Hepatocyte (in vitro differentiated cells): ENCODE measurements at regions not wholly inside any gene's neighbourhood (a gene's known extent, or its start where the extent isn't known, plus 50 kb on each side); places are given as distances from the start of the nearest gene placed in this dataset.

Source experiments
- DNase-seq: peaks from one replicate; pipeline ENCODE4 v3.0.0-alpha.2; 2016; ENCODE audit warnings: low spot score
- H2AFZ ChIP-seq: fragments of 200-600 bp; sonication (generic); 2 replicates; pipeline ENCODE4 v1.6.0; 2016; ENCODE audit warnings: antibody characterized with exemption, mild to moderate bottlenecking
- H3K27ac ChIP-seq: fragments of 200-600 bp; sonication (generic); 2 replicates; pipeline ENCODE4 v1.5.1; 2016; ENCODE audit warnings: mild to moderate bottlenecking
- H3K27me3 ChIP-seq: fragments of 200-600 bp; sonication (generic); 2 replicates; pipeline ENCODE4 v1.6.1; 2016
- H3K36me3 ChIP-seq: fragments of 200-600 bp; sonication (generic); replicated peaks from 2 replicates; pipeline ENCODE4 v1.5.1; 2016; ENCODE audit warnings: low read depth; ENCODE audit not compliant: insufficient read depth
- H3K4me1 ChIP-seq: fragments of 200-600 bp; sonication (generic); 2 replicates; pipeline ENCODE4 v1.5.1; 2016; ENCODE audit warnings: mild to moderate bottlenecking, moderate library complexity; ENCODE audit not compliant: insufficient read depth
- H3K4me2 ChIP-seq: fragments of 200-600 bp; sonication (generic); 2 replicates; pipeline ENCODE4 v1.6.0; 2016
- H3K4me3 ChIP-seq: fragments of 200-600 bp; sonication (generic); 2 replicates; pipeline ENCODE4 v1.5.1; 2016; ENCODE audit warnings: mild to moderate bottlenecking
- H3K79me2 ChIP-seq: fragments of 200-600 bp; sonication (generic); 2 replicates; pipeline ENCODE4 v1.6.0; 2017; ENCODE audit warnings: mild to moderate bottlenecking
- H3K9me2 ChIP-seq: fragments of 200-600 bp; sonication (generic); replicated peaks from 2 replicates; pipeline ENCODE4 v1.6.0; 2017; ENCODE audit warnings: mild to moderate bottlenecking; ENCODE audit not compliant: insufficient read depth
- H3K9me3 ChIP-seq: fragments of 200-600 bp; sonication (generic); 2 replicates; pipeline ENCODE4 v1.5.1; 2016; ENCODE audit warnings: low read depth, mild to moderate bottlenecking
- H4K20me1 ChIP-seq: fragments of 200-600 bp; sonication (generic); 2 replicates; pipeline ENCODE4 v1.6.0; 2016; ENCODE audit warnings: mild to moderate bottlenecking; ENCODE audit not compliant: insufficient read depth, poor library complexity, severe bottlenecking
- CTCF ChIP-seq: fragments of 200-600 bp; sonication (generic); IDR thresholded peaks from 2 replicates; pipeline ENCODE4 v1.5.1; 2016; ENCODE audit warnings: antibody characterized with exemption, mild to moderate bottlenecking; ENCODE audit not compliant: poor library complexity
- EZH2 ChIP-seq: fragments of 200-600 bp; sonication (generic); IDR thresholded peaks from 2 replicates; pipeline ENCODE4 v1.6.1; 2016; ENCODE audit warnings: antibody characterized with exemption, mild to moderate bottlenecking, borderline replicate concordance
- EZH2phosphoT487 ChIP-seq: fragments of 200-600 bp; sonication (generic); IDR thresholded peaks from one replicate; pipeline ENCODE4 v1.6.1; 2018; ENCODE audit warnings: antibody characterized with exemption, mild to moderate bottlenecking, low read depth, moderate library complexity; ENCODE audit not compliant: unreplicated experiment, severe bottlenecking
- WGBS: methylation state at CpG from one replicate; pipeline ENCODE4 v1.1.6; 2016; ENCODE audit warnings: low lambda C conversion rate; ENCODE audit errors: missing lambda C conversion rate; 5-methylcytosine and 5-hydroxymethylcytosine counted together

DNA sequence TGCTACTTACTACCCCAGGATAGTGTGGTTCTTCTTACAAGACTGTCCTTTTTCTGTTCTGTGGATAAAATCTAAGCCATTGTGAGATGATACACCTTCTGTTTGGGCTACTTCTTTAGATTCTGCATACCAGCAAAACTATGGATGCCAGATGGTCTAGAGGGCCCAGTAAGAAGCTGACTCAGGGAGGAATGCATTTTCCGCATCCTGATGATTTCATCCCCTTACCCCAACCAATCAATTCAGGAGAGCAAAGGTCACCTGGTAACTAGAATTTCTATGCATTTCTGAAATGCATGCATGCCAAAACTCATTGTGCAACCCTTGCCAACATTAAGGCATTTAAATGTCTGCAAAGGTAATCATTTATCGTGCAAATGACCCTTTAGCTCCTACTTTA is 285.7 kb upstream of the ZP4 start:
- Histone ChIP-seq H3K9me3 (no peaks in the 10 kb centered on the region), H3K4me3 (no peak overlapping the region), H3K9me2 (no peaks in the 10 kb centered on the region), H3K27me3 (no peaks in the 10 kb centered on the region), H3K27ac (no peak overlapping the region), H4K20me1 (no peaks in the 10 kb centered on the region), H3K4me1 (no peaks in the 10 kb centered on the region), H3K79me2 (no peaks in the 10 kb centered on the region), H3K36me3 (no peaks in the 10 kb centered on the region), H3K4me2 (no peak overlapping the region), H2AFZ (no peak overlapping the region)
- TF ChIP-seq EZH2phosphoT487 (no peak), CTCF (no peak), EZH2 (no peak)
- 92% methylated on average over 2 of the region's 2 CpGs for WGBS
- no peak for DNase-seq

- no peaks in the 10 kb centered on the region for H3K4me1 ChIP-seq
- H3K36me3 ChIP-seq, result no peaks in the 10 kb centered on the region
- H4K20me1 ChIP-seq, result no peaks in the 10 kb centered on the region
- DNase-seq, result no peak
- no peak overlapping the region for H2AFZ ChIP-seq
- no peaks in the 10 kb centered on the region for H3K79me2 ChIP-seq
- H3K27ac ChIP-seq, result no peak overlapping the region
- TF ChIP-seq EZH2phosphoT487 (no peak), EZH2 (no peak), CTCF (no peak)
- H3K4me3 ChIP-seq, result no peak overlapping the region
- no peaks in the 10 kb centered on the region for H3K27me3 ChIP-seq
- no peaks in the 10 kb centered on the region for H3K9me2 ChIP-seq
- H3K4me2 ChIP-seq, result no peak overlapping the region
- WGBS, result 69% methylated on average over 2 of the region's 2 CpGs
- H3K9me3 ChIP-seq, result no peaks in the 10 kb centered on the region
Measured at GRCh38 chr1:238171985-238172384, 281.3 kb upstream of the ZP4 start.

DNA sequence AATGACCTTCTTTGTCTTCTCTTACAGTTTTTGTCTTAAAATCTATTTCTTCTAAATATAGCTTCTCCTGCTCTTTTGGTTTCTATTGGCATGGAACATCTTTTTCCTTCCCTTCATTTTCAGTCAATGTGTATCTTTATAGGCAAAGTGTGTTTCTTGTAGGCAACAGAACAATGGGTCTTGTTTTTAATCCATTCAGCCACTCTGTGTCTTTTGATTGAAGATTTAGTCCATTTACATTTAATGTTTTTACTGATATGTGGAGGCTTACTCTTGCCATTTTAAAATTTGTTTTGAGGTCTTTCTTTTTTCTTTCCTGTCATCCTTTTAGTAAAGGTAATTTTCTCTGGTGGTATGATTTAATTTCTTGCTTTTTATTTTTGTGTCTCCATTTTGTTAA is 271.2 kb upstream of the ZP4 start:
- Histone ChIP-seq H3K4me1 (no peaks in the 10 kb centered on the region), H4K20me1 (no peaks in the 10 kb centered on the region), H2AFZ (no peak overlapping the region), H3K79me2 (no peaks in the 10 kb centered on the region), H3K9me2 (no peaks in the 10 kb centered on the region), H3K4me2 (no peak overlapping the region), H3K36me3 (no peaks in the 10 kb centered on the region), H3K4me3 (no peak overlapping the region), H3K9me3 (no peaks in the 10 kb centered on the region), H3K27me3 (no peaks in the 10 kb centered on the region), H3K27ac (no peak overlapping the region)
- no peak for DNase-seq
- TF ChIP-seq EZH2 (no peak), EZH2phosphoT487 (no peak), CTCF (no peak)

GRCh38 chr1:238153939-238154338 is 263.2 kb upstream of the ZP4 start:
- no peaks in the 10 kb centered on the region for H4K20me1 ChIP-seq
- WGBS, result 63% methylated on average over 3 of the region's 3 CpGs

More at GRCh38 chr1:238153939-238154338, 263.2 kb upstream of the ZP4 start:
- Histone ChIP-seq H3K27me3 (no peaks in the 10 kb centered on the region), H3K79me2 (no peaks in the 10 kb centered on the region), H3K27ac (no peak overlapping the region), H3K36me3 (no peaks in the 10 kb centered on the region), H3K4me2 (no peak overlapping the region), H3K4me1 (no peaks in the 10 kb centered on the region), H3K4me3 (no peak overlapping the region), H2AFZ (no peak overlapping the region), H3K9me3 (no peaks in the 10 kb centered on the region), H3K9me2 (no peaks in the 10 kb centered on the region)
- TF ChIP-seq CTCF, result no peak
- TF ChIP-seq EZH2, result no peak
- no peak for TF ChIP-seq EZH2phosphoT487
- DNase-seq, result no peak
